GM23338 (cell line): ENCODE measurements at regions not wholly inside any gene's neighbourhood (a gene's known extent, or its start where the extent isn't known, plus 50 kb on each side); places are given as distances from the start of the nearest gene placed in this dataset.

Experiments
- CREB1 ChIP-seq: fragments of 250-450 bp; sonication (Bioruptor Pico); IDR thresholded peaks from 2 replicates; pipeline ENCODE4 v1.5.0; 2020; ENCODE audit warnings: low read depth, mild to moderate bottlenecking, moderate library complexity
- CTCF ChIP-seq, 2 experiments: fragments of 200-600 bp in 1 of 2; sonication (generic) in 1 of 2; conservative IDR thresholded peaks; 2 replicates each; pipeline versions ENCODE4 v1.5.1 to v1.6.1; 2016 to 2017; ENCODE audit warnings: antibody characterized with exemption in 2 of 2, low read depth in 2 of 2, mild to moderate bottlenecking in 2 of 2, moderate library complexity in 1 of 2
- EZH2 ChIP-seq: fragments of 200-600 bp; sonication (generic); IDR thresholded peaks from one replicate; pipeline ENCODE4 v1.8.0; 2017; ENCODE audit warnings: antibody characterized with exemption, mild to moderate bottlenecking, low read depth; ENCODE audit not compliant: unreplicated experiment
- EZH2phosphoT487 ChIP-seq: fragments of 200-600 bp; sonication (generic); IDR thresholded peaks from one replicate; pipeline ENCODE4 v1.8.1; 2018; ENCODE audit warnings: antibody characterized with exemption; ENCODE audit not compliant: unreplicated experiment
- JUNB ChIP-seq: IDR thresholded peaks from one replicate; pipeline ENCODE4 v1.6.1; 2016; ENCODE audit warnings: antibody characterized with exemption; ENCODE audit not compliant: unreplicated experiment
- NANOG ChIP-seq: IDR thresholded peaks from 2 replicates; pipeline ENCODE4 v1.6.1; 2016; ENCODE audit warnings: antibody characterized with exemption, borderline replicate concordance
- POLR2AphosphoS5 ChIP-seq: IDR thresholded peaks from 2 replicates; pipeline ENCODE4 v1.6.1; 2016; ENCODE audit warnings: antibody characterized with exemption, low read depth
- REST ChIP-seq: IDR thresholded peaks from one replicate; pipeline ENCODE4 v1.6.1; 2018; ENCODE audit warnings: antibody characterized with exemption; ENCODE audit not compliant: unreplicated experiment
- ZNF114 ChIP-seq: fragments of 250-450 bp; sonication (Bioruptor Pico); IDR thresholded peaks from 2 replicates; pipeline ENCODE4 v1.5.0; 2020; ENCODE audit warnings: mild to moderate bottlenecking, moderate library complexity
- ZNF462 ChIP-seq: fragments of 250-450 bp; sonication (Bioruptor Pico); IDR thresholded peaks from 2 replicates; pipeline ENCODE4 v1.5.0; 2020; ENCODE audit warnings: mild to moderate bottlenecking, moderate library complexity

- TF ChIP-seq CTCF (conservative IDR thresholded peaks at IDR 0.05; ENCODE audit: low read depth in 2 of 2) (no peak), CREB1 (no peak), POLR2AphosphoS5 (no peak), REST (no peak), EZH2 (no peak), EZH2phosphoT487 (no peak), NANOG (no peak), ZNF114 (CRISPR knock-in tag) (no peak), JUNB (no peak), ZNF462 (CRISPR knock-in tag) (no peak)
Measured at GRCh38 chr2:120825370-120826259, 89.9 kb downstream of the GLI2 start.
